ENCODE measurements at regions not wholly inside any gene's neighbourhood (a gene's known extent, or its start where the extent isn't known, plus 50 kb on each side); places are given as distances from the start of the nearest gene placed in this dataset.

DNA sequence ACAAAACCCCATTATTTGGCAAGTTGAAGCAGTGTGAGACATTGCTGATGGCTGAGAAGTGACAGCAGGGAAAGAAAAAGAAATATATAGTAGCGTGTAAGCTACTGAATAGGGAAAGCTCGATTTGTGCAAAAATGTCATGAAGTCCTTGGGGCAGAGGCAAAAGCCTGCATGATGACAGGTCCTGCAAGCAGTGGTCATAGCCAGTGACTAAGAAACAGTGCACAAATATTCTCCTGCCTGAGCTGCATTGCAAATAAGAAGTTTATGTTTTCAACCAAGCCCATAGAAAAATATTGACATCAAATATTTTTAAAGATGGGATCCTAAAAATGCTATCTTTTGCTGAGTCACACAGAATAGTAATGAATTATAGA lies 270.0 kb downstream of the SLITRK6 start:
- TF ChIP-seq, protein P1, sequence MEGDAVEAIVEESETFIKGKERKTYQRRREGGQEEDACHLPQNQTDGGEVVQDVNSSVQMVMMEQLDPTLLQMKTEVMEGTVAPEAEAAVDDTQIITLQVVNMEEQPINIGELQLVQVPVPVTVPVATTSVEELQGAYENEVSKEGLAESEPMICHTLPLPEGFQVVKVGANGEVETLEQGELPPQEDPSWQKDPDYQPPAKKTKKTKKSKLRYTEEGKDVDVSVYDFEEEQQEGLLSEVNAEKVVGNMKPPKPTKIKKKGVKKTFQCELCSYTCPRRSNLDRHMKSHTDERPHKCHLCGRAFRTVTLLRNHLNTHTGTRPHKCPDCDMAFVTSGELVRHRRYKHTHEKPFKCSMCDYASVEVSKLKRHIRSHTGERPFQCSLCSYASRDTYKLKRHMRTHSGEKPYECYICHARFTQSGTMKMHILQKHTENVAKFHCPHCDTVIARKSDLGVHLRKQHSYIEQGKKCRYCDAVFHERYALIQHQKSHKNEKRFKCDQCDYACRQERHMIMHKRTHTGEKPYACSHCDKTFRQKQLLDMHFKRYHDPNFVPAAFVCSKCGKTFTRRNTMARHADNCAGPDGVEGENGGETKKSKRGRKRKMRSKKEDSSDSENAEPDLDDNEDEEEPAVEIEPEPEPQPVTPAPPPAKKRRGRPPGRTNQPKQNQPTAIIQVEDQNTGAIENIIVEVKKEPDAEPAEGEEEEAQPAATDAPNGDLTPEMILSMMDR (IDR thresholded peaks at IDR 0.05), result no peak
- TF ChIP-seq CREB1 (CRISPR knock-in tag; IDR thresholded peaks at IDR 0.05) (no peak), NFE2L1 (CRISPR knock-in tag; IDR thresholded peaks at IDR 0.05) (no peak)
- TF ChIP-seq, protein P2, sequence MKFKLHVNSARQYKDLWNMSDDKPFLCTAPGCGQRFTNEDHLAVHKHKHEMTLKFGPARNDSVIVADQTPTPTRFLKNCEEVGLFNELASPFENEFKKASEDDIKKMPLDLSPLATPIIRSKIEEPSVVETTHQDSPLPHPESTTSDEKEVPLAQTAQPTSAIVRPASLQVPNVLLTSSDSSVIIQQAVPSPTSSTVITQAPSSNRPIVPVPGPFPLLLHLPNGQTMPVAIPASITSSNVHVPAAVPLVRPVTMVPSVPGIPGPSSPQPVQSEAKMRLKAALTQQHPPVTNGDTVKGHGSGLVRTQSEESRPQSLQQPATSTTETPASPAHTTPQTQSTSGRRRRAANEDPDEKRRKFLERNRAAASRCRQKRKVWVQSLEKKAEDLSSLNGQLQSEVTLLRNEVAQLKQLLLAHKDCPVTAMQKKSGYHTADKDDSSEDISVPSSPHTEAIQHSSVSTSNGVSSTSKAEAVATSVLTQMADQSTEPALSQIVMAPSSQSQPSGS (CRISPR knock-in tag; IDR thresholded peaks at IDR 0.05; ENCODE audit: borderline replicate concordance, low read depth), result no peak
